NCI-H748 (cell line): ENCODE measurements at regions not wholly inside any gene's neighbourhood (a gene's known extent, or its start where the extent isn't known, plus 50 kb on each side); places are given as distances from the start of the nearest gene placed in this dataset.

Experiments
- DNase-seq: peaks from one replicate; lab custom pipeline; 2025; ENCODE audit not compliant: unreplicated experiment; lab: John Stamatoyannopoulos, UW

GRCh38 chr1:232682248-232682647 is 52.3 kb upstream of the SIPA1L2 start:
- no peak for DNase-seq

- peak; percentile 18 for DNase-seq
These were observed 54.6 kb upstream of the SIPA1L2 start for GRCh38 chr1:232684371-232685105.

GRCh38 chr1:232686346-232686745 is 56.4 kb upstream of the SIPA1L2 start:
- no peak for DNase-seq

DNA sequence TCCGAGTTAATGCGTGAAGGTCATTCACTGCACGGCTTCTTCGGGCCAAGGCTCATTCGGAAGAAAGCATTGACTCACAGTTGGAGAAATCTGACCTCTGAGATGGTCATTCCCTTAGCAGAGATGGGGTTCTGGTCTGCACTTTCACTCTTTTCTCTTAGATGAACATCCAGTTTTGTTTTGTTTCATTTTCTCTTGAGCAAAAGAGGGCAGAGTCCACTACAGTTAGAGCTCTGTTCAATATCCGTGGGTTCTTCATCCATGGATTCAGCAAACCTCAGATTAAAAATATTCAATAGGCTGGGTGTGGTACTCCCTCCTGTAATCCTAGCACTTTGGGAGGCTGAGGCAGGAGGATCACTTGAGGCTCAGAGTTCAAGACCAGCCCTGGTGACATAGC is 57.4 kb upstream of the SIPA1L2 start:
- DNase-seq, result no peak

DNA sequence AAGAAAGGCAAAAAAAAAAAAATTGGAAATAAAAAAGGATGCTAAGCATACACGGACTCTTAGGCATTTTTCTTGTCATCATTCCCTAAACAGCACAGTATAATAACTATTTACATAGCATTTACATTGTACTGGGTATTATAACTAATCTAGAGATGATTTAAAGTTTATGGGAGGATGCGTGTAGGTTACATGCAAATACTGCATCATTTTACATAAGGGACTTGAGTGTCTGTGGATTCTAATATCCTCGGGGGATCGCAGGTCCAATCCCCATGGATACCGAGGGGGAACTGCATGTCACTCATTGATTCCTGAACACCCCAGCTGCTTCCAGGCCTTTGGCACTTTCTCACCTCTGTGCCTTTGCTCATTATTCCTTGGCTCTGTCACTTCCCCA is 57.8 kb upstream of the SIPA1L2 start:
- no peak for DNase-seq

DNA sequence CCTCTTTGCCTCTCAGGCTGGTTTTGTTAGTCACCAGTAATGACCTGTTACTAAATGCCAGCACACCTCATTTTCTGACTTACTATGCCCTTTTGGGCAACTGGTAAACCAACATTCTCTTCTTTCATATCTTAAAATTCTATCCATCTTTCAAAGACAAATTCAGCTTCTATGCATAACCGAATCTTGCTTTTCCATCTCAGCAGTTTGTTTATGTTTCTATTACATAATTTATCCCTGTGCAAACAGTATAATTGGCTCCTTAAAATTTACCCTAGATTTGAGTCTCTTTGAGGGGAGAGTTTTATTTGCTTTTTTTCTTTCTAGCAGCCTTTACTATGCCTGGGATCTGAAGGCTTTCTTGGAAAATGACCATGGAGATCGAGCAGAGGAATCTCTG is 58.5 kb upstream of the SIPA1L2 start:
- no peak for DNase-seq

GRCh38 chr1:232689711-232690110 is 59.8 kb upstream of the SIPA1L2 start:
- DNase-seq, result no peak

- no peak for DNase-seq
These were observed 60.5 kb upstream of the SIPA1L2 start for GRCh38 chr1:232690285-232690935.

- DNase-seq, result no peak
These were observed 64.5 kb upstream of the SIPA1L2 start for GRCh38 chr1:232694475-232694874.

DNA sequence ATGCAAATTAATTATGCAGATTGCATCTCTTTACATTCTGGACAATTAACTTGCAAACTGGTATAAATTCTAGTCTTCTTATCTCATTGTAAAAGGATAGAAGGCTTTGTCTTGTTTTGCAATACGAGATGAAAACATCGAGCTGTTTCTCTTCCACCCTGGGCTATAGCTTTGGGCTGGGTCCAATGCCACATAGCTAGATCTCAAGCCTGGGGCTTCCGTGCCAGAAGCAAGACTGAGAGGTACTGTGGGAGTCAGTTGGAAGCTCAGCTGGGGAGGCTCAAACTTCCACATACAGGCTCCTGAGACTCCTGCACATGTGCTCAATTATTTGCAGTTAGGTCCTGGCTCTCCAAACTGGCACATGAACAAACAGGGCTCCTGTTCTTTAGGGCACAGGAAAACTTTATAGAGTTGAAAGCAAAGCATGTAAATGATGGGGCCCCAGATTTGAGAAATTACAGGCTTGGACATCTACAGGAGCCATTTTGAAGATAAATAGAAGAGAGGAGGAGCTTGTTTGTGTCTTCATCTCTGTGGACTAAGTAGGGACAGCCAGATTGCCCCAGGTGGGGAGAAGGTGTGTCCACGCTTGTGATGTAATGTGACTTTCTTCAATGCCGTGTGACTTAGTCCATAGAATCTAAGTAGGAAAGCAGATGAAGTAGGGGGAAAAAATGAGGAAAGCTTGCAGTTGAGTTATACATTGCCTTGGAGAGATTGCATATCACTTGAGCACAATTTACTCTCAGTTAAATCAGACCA is 65.9 kb upstream of the SIPA1L2 start:
- DNase-seq, result no peak

DNA sequence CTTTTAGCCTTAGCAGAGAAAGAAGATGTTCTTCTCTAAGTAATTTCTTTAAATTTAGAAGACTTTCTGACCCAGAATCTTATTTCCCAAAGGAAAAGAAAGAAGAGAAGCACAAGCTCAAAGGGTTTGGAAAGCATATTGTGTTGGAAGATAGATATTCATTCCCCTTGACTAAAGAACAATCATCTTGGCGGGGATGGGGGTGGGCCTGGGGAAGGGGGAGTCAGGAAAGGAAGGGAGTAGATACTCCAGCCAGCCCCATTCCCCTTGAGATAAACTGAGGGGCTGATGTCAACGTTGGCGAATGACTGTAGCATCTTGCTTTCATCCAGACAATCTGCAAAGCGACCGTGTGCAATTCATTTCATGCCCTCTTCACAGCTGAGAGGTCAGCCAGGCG is 66.5 kb upstream of the SIPA1L2 start:
- no peak for DNase-seq

DNA sequence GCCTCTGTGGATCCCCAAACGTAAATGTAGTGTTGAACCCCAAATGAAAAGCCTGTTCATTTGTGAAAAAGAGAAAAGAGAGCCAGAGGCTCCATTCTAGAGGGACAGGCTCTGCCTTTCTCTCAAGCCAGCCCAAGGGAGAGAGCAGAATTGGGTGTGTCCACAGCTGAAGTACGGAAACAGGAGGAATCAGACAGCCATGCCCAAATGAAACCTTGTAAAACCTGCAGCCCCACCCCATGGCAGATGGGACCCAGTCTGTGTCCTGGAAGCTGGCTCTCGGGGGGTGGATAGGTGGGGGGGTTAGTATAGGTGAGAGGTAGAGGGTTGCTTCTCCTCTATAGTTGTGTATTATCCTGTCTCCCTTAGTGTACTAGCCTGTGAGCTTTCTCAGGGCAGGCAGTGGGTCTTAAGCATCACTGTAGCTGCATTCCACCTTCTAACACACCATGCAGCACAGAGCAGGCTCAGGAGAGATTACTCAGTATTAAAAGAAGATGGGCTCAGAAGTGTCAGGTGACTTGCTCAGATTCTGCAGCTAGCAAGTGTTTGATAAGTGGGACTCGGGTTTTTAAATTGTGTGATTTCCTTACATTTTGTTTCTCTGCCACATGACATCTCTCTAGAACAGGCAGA is 67.4 kb upstream of the SIPA1L2 start:
- no peak for DNase-seq

DNA sequence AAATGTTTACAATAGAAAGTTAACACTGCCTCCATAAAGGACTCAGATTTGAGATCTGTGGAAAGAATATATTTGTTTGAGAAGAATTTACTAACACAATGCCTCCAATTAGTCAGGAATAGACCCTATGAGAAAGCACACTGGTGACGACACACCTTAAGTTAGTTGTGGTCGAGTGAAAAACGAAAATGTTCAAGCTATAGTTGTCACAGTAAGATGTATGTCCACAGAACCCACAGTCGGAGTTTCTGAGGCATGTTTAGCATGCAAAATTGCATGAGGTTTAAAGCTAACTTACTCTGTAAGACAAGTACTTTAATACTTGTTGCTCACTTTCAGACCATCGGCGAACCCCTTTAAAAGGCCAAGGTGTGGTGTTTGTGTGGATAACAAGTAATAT is 69.9 kb upstream of the SIPA1L2 start:
- DNase-seq, result no peak

GRCh38 chr1:232702911-232703310 is 73.0 kb upstream of the SIPA1L2 start:
- DNase-seq, result no peak

DNA sequence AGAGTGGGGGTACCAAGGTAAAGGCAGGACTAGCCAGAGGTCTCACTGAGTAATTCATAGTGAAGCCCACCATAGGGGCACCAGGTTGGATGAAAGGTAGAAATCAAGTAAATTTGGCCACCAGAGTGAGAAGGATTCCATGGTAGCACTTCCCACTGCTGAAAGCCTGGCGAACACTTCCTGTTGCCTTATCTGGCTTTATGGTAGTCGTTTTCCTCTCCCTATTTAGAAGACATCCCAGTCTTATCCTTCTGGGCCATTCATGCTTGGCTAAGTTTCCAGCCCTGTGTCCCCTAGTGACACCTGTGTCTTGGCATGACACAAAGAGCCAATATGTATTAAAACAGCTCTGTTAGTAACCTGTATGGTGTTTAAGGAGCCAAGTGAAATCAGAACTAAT is 74.3 kb upstream of the SIPA1L2 start:
- peak; percentile 15 for DNase-seq

DNA sequence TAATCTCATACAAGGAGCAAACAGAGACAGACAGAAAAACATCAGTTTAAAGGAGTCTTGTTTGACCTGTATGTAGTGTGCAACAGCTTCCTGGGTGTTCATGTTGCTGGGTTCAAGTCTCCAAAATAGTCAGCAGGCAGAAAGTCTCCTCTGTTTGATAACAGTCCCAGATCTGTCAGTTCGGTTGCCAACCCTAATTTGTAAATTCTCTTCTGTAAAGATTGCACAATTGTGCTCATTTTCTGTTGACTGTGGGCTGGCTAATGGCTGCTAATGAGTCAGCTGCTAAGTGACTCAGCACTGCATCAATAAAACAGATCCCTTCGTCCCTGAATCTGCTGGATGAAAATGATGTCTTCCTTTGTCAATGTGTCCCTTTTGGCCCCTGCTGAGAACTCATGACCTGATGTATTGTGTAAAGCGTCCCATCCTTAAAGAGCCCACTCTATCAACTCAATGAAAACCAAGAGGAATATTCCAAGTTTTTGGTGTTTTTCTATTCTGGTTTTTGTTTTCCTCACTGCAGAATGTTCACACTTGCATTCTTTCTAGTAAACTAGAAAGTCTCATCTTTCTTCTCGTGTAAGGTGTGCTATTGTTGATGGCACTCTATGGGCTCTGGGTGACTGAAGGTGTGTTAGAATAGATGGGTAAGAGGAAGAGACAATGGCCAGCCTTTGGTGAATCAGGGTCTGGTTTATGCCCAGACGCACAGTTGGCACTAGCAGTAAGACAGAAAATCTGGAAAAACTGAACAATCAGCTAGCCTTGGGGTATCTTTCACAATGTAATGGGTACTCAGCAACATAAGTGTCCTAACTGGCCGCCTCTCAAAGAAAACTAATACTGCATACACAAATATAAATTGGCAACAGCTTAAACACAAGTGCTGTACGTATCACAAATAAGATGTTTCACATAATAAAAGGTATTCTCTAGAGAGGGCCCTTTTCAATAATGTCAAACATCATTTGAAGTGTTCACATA is 75.1 kb upstream of the SIPA1L2 start:
- DNase-seq, result peak; percentile 93

GRCh38 chr1:232705815-232706575 is 76.1 kb upstream of the SIPA1L2 start:
- no peak for DNase-seq

DNA sequence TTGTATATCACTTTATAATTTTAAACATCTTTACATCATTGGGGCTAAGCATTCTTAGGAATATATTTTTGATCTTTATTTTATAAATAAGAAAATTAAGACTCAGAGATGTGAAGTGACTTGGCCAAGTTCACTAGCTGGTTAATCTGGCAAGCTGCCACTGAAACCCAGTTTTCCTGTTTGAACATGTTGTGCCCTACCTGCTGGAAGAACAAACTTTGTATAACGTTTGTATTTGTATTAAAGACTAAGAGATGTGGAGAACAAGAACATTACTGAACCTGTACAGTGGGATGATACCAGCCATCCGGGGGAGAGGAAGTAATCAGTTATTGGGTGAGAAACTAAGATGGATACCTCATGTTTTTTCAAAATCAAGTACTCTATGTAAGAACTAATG is 77.2 kb upstream of the SIPA1L2 start:
- DNase-seq, result no peak

- DNase-seq, result no peak
These were observed 79.5 kb upstream of the SIPA1L2 start for GRCh38 chr1:232709386-232709785.

DNA sequence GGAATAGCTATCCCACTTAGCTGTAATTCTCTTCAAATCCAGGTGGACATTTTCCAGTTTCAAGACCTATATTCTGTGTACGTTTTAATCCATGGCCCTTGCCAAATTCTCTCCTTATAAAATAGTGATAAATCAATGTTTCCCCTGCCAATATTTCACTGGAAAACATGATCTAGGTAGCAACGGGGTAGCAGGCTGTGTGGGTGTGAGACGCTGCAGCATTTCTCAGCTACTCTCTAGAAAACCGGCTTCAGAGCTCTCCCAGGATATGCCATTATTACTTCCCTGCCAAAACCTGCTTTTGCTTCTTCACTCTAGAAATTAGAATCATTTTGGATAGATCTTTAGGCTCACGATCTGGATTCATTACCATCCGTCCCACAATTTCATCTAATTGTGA is 82.1 kb upstream of the SIPA1L2 start:
- no peak for DNase-seq
